ENCODE measurements at regions not wholly inside any gene's neighbourhood (a gene's known extent, or its start where the extent isn't known, plus 50 kb on each side); places are given as distances from the start of the nearest gene placed in this dataset.

- no peak for DNase-seq (ENCODE audit: low read depth)
- TF ChIP-seq CTCF (conservative IDR thresholded peaks at IDR 0.05; ENCODE audit: low read length): no peak
- no peak overlapping the region for H3K4me3 ChIP-seq (ENCODE audit: low read length)
Observed at GRCh38 chr13:110097013-110097412, 209.9 kb downstream of the COL4A1 start.

- TF ChIP-seq CTCF (conservative IDR thresholded peaks at IDR 0.05; ENCODE audit: low read length): no peak
Observed at GRCh38 chr13:110092831-110093247, 214.1 kb downstream of the COL4A1 start.

GRCh38 chr13:110089815-110090214 lies 217.1 kb downstream of the COL4A1 start:
- H3K4me3 ChIP-seq (ENCODE audit: low read length): no peak overlapping the region
- no peak for DNase-seq (ENCODE audit: low read depth)
- TF ChIP-seq CTCF (conservative IDR thresholded peaks at IDR 0.05; ENCODE audit: low read length): peak; percentile 43

More at GRCh38 chr13:110092831-110093247, 214.1 kb downstream of the COL4A1 start:
- no peak for DNase-seq (ENCODE audit: low read depth)
- no peak overlapping the region for H3K4me3 ChIP-seq (ENCODE audit: low read length)

- DNase-seq (ENCODE audit: low read depth): no peak
- no peak for TF ChIP-seq CTCF (conservative IDR thresholded peaks at IDR 0.05; ENCODE audit: low read length)
Observed at GRCh38 chr13:110089100-110089499, 217.9 kb downstream of the COL4A1 start.

GRCh38 chr13:110073982-110074381 lies 233.0 kb downstream of the COL4A1 start:
- no peak overlapping the region for H3K4me3 ChIP-seq (ENCODE audit: low read length)
- no peak for TF ChIP-seq CTCF (conservative IDR thresholded peaks at IDR 0.05; ENCODE audit: low read length)
- DNase-seq (ENCODE audit: low read depth): no peak

More at GRCh38 chr13:110089100-110089499, 217.9 kb downstream of the COL4A1 start:
- no peak overlapping the region for H3K4me3 ChIP-seq (ENCODE audit: low read length)

GRCh38 chr13:110070511-110071120 lies 236.3 kb downstream of the COL4A1 start:
- DNase-seq (ENCODE audit: low read depth): peak; percentile 74
- no peak for TF ChIP-seq CTCF (conservative IDR thresholded peaks at IDR 0.05; ENCODE audit: low read length)
- H3K4me3 ChIP-seq (ENCODE audit: low read length): no peak overlapping the region

- no peak for DNase-seq (ENCODE audit: low read depth)
- no peak overlapping the region for H3K4me3 ChIP-seq (ENCODE audit: low read length)
- no peak for TF ChIP-seq CTCF (conservative IDR thresholded peaks at IDR 0.05; ENCODE audit: low read length)
Observed at GRCh38 chr13:110070046-110070445, 236.9 kb downstream of the COL4A1 start.

All from AG10803 (cell line).